ENCODE measurements at regions not wholly inside any gene's neighbourhood (a gene's known extent, or its start where the extent isn't known, plus 50 kb on each side); places are given as distances from the start of the nearest gene placed in this dataset.
"Not testable (repeated sequence)": the region's sequence is repeated elsewhere in the genome, so short reads cannot be mapped to it uniquely, and the experiment has no call there.

DNA sequence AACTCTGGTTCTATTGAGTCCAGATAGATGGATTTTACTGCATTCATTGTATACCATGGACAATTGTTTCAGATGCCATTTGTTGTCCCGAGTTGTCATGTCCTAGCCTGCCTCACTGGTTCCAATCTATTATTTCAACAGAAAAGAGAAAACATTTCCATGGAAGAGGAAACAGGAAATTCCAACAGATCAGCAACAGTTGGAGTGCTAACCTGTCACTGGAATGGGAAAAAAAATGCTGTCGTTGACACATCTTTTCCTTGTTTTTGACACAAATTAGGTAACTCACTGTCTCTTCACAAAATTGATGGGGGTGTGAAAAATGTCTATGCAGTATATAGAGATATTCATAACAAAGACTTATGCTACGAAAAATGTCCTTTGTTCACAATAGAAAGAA is 432.0 kb upstream of the TBL1XR1 start:
- Histone ChIP-seq H3K4me3 (no peak overlapping the region), H3K4me2 (no peak overlapping the region), H3K9me3 (ENCODE audit: insufficient read depth, low read depth) (peaks cover 17% of the 10 kb centered on the region; the same call in 1 of the 2 replicates), H4K20me1 (ENCODE audit: insufficient read depth) (no peaks in the 10 kb centered on the region), H3K27me3 (ENCODE audit: insufficient read depth, low read depth) (no peaks in the 10 kb centered on the region), H2AFZ (no peak overlapping the region), H3K4me1 (replicated peaks; ENCODE audit: insufficient read depth) (no peaks in the 10 kb centered on the region; the same call in 1 of the 2 replicates), H3K27ac (no peak overlapping the region), H3K79me2 (ENCODE audit: low read depth) (no peaks in the 10 kb centered on the region), H3K36me3 (ENCODE audit: low read depth) (no peaks in the 10 kb centered on the region), H3F3A (ENCODE audit: insufficient read depth, low read depth) (no peaks in the 10 kb centered on the region), H3K9me2 (ENCODE audit: insufficient read depth) (no peaks in the 10 kb centered on the region)
- intact Hi-C loops (cut with micrococcal nuclease; ENCODE audit: unreplicated experiment): no loop called here
- CTCF ChIA-PET: no interaction called here
- POLR2A ChIA-PET (ENCODE audit: unreplicated experiment): no interaction called here
- no peak for DNase-seq
- no TSS peak for BruUV-seq (replicated peaks)
- TF ChIP-seq, protein P1, sequence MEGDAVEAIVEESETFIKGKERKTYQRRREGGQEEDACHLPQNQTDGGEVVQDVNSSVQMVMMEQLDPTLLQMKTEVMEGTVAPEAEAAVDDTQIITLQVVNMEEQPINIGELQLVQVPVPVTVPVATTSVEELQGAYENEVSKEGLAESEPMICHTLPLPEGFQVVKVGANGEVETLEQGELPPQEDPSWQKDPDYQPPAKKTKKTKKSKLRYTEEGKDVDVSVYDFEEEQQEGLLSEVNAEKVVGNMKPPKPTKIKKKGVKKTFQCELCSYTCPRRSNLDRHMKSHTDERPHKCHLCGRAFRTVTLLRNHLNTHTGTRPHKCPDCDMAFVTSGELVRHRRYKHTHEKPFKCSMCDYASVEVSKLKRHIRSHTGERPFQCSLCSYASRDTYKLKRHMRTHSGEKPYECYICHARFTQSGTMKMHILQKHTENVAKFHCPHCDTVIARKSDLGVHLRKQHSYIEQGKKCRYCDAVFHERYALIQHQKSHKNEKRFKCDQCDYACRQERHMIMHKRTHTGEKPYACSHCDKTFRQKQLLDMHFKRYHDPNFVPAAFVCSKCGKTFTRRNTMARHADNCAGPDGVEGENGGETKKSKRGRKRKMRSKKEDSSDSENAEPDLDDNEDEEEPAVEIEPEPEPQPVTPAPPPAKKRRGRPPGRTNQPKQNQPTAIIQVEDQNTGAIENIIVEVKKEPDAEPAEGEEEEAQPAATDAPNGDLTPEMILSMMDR (conservative IDR thresholded peaks at IDR 0.05): no peak
- no peak for TF ChIP-seq EZH2 (IDR thresholded peaks at IDR 0.05; ENCODE audit: low read depth)

DNA sequence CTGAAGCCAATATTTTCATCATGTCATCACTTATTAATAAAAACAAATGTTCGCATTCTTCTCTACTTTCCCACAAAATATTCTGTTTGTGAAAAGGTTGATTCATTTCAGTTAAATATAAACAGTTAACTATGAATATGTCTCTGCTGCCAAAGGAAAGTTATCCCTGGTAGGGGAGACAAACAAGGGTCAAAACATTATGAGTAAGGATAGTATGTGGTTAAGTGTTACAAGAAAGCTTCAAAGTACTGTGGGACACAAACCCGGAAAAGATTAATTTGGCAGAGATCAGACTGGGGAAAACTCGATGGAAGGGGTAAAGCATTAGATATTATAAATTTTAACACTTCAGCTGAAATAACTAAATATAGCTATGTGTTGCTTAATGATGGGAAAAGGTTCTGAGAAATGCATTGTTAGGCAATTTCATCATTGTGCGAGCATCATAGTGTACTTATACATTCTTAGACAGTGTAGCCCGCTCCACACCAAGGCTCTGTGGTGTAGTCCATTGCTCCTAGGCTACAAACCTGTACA is 436.5 kb upstream of the TBL1XR1 start:
- no peak overlapping the region for H3K4me2 ChIP-seq
- intact Hi-C loops (cut with micrococcal nuclease; ENCODE audit: unreplicated experiment): no loop called here

DNA sequence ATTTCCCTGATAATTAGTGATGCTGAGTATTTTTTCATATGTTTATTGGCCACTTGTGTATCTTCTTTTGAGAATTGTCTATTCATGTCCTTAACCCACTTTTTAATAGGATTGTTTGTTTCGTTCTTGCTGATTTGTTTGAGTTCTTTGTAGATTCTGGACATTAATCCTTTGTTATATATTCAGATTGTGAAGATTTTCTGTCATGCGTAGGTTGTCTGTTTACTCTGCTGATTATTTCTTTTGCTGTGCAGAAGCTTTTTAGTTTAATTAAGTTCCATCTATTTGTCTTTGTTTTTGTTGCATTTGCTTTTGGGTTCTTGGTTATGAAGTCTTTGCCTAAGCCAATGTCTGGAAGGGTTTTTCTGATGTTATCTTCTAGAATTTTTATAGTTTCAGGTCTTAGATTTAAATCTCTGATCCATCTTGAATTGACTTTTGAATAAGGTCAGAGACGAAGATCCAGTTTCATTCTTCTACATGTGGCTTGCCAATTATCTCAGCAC is 438.4 kb upstream of the TBL1XR1 start:
- intact Hi-C loops (cut with micrococcal nuclease; ENCODE audit: unreplicated experiment); DNase-seq; H2AFZ ChIP-seq; BruUV-seq (replicated peaks); POLR2A ChIA-PET (ENCODE audit: unreplicated experiment); H3K4me3 ChIP-seq; H3K9me2 ChIP-seq (ENCODE audit: insufficient read depth); H3K4me1 ChIP-seq (replicated peaks; ENCODE audit: insufficient read depth); H3K36me3 ChIP-seq (ENCODE audit: low read depth); H3K27me3 ChIP-seq (ENCODE audit: insufficient read depth, low read depth); H3K27ac ChIP-seq; CTCF ChIA-PET; H3F3A ChIP-seq (ENCODE audit: insufficient read depth, low read depth); H3K79me2 ChIP-seq (ENCODE audit: low read depth); H4K20me1 ChIP-seq (ENCODE audit: insufficient read depth); H3K4me2 ChIP-seq; H3K9me3 ChIP-seq (ENCODE audit: insufficient read depth, low read depth): not testable (repeated sequence)

More for the DNA sequence above, 436.5 kb upstream of the TBL1XR1 start:
- no peak for DNase-seq
- no peaks in the 10 kb centered on the region for H3K9me2 ChIP-seq (ENCODE audit: insufficient read depth)
- peaks cover 3% of the 10 kb centered on the region for H3K9me3 ChIP-seq (ENCODE audit: insufficient read depth, low read depth)
- no peak overlapping the region for H3K4me3 ChIP-seq
- no peak overlapping the region for H3K27ac ChIP-seq
- no peaks in the 10 kb centered on the region for H3F3A ChIP-seq (ENCODE audit: insufficient read depth, low read depth)
- ChIA-PET CTCF (no interaction called here), POLR2A (ENCODE audit: unreplicated experiment) (interaction anchor here (0.7 kb wide), 1 partner anchor 112 kb away, joined by 6 read pairs; no protein-coding TSS in a partner anchor)
- no peak for TF ChIP-seq EZH2 (IDR thresholded peaks at IDR 0.05; ENCODE audit: low read depth)
- TF ChIP-seq, protein P1 (conservative IDR thresholded peaks at IDR 0.05): no peak
- no peaks in the 10 kb centered on the region for H3K27me3 ChIP-seq (ENCODE audit: insufficient read depth, low read depth)
- no peaks in the 10 kb centered on the region for H4K20me1 ChIP-seq (ENCODE audit: insufficient read depth)
- H3K79me2 ChIP-seq (ENCODE audit: low read depth): no peaks in the 10 kb centered on the region
- H3K36me3 ChIP-seq (ENCODE audit: low read depth): no peaks in the 10 kb centered on the region
- no TSS peak for BruUV-seq (replicated peaks)
- H2AFZ ChIP-seq: no peak overlapping the region
- H3K4me1 ChIP-seq (replicated peaks; ENCODE audit: insufficient read depth): no peaks in the 10 kb centered on the region; the same call in 1 of the 2 replicates

Measured in PC-9 (cell line).